Brain microvascular endothelial cell (primary cell): ENCODE measurements at regions not wholly inside any gene's neighbourhood (a gene's known extent, or its start where the extent isn't known, plus 50 kb on each side); places are given as distances from the start of the nearest gene placed in this dataset.

Source experiments
- DNase-seq: peaks from one replicate; pipeline ENCODE4 v3.0.0-alpha.2; 2020
- H3K27ac ChIP-seq: fragments of 250-450 bp; sonication (Bioruptor Pico); 2 replicates; pipeline ENCODE4 v1.5.1; 2020; ENCODE audit warnings: mild to moderate bottlenecking, moderate library complexity
- H3K27me3 ChIP-seq: fragments of 250-450 bp; sonication (Bioruptor Pico); replicated peaks from 2 replicates; pipeline ENCODE4 v1.5.1; 2020; ENCODE audit warnings: mild to moderate bottlenecking
- H3K36me3 ChIP-seq: fragments of 250-450 bp; sonication (Bioruptor Pico); replicated peaks from 2 replicates; pipeline ENCODE4 v1.5.1; 2020; ENCODE audit warnings: mild to moderate bottlenecking
- H3K4me3 ChIP-seq: 2 replicates; pipeline ENCODE4 v1.5.1; 2011; ENCODE audit warnings: low read depth, mild to moderate bottlenecking, control low read depth, low read length, moderate library complexity
- in situ Hi-C: cut with HindIII; loops from 2 replicates; pipeline ENCODE4 v1.10.0; 2017; ENCODE audit warnings: low sequenced_read_pairs, low pct_ligation_motif_present
- TF ChIP-seq, protein P1 (sequence below): IDR thresholded peaks from 2 replicates; pipeline ENCODE4 v1.5.1; 2011; ENCODE audit warnings: low read depth, mild to moderate bottlenecking, moderate library complexity, low read length, control low read depth, inconsistent platforms; ENCODE audit errors: missing control alignments

DNA sequence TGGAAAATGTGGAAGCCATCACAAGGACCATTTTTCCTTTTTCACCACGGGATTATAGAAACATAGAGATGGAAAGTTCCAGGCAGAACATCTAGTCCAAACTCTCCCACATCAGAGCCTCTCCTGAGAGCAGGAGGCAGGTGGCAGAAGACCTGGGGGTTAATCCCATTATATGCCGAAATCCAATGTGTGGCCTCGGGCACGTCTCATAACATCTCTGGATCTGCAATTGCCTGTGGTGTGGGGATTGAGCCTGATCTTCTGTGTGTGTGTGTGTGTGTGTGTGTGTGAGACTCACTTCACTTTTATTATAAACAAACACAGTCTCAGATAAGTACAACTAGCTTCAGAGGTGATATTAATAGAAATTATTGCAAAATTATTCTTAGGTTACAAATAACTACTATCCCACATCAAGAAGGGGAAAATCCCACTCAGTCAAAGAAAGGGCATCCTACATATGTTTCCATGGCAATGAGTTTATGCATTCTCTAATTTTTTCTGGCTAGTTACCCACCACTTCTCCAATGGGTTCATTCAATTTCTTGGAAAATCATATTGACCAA is 199.1 kb downstream of the FOXL1 start:
- no peaks in the 10 kb centered on the region for H3K27me3 ChIP-seq
- H3K27ac ChIP-seq, result no peak overlapping the region
- no peak overlapping the region for H3K4me3 ChIP-seq
- no peak for DNase-seq
- TF ChIP-seq, protein P1, sequence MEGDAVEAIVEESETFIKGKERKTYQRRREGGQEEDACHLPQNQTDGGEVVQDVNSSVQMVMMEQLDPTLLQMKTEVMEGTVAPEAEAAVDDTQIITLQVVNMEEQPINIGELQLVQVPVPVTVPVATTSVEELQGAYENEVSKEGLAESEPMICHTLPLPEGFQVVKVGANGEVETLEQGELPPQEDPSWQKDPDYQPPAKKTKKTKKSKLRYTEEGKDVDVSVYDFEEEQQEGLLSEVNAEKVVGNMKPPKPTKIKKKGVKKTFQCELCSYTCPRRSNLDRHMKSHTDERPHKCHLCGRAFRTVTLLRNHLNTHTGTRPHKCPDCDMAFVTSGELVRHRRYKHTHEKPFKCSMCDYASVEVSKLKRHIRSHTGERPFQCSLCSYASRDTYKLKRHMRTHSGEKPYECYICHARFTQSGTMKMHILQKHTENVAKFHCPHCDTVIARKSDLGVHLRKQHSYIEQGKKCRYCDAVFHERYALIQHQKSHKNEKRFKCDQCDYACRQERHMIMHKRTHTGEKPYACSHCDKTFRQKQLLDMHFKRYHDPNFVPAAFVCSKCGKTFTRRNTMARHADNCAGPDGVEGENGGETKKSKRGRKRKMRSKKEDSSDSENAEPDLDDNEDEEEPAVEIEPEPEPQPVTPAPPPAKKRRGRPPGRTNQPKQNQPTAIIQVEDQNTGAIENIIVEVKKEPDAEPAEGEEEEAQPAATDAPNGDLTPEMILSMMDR, result no peak
- in situ Hi-C loops, result no loop called here
- no peaks in the 10 kb centered on the region for H3K36me3 ChIP-seq

DNA sequence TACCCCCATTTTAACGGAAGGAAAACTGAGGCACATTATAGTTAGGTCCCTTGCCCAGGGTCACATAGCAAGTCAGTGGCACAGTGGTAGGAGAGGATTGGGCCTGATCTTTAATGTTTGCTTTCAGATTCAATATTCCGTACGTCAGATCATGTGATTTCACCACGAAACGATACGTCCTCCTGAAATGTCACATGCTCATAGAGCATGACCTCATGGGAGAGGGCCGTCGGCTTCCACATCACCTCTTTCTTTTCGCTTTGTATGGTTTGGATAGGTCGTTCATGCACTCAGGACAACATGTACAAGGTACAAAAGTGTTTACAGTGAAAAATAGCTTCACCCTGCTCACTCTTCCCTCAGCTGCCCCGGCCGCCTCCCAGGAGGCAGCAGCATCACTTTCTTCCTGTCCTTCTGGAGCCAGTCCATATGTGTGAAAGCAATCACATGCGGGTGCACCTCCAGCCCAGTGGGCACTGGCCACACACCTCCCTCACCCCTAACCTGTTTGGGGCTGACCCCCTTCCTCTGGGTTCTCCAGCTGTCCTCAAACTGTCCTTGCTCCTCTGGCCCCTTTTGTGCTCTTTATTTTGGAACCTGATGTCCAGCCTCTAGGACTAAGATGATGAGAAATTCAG is 199.9 kb downstream of the FOXL1 start:
- TF ChIP-seq, protein P1, result no peak
- no peak for DNase-seq
- Histone ChIP-seq H3K4me3 (no peak overlapping the region), H3K36me3 (no peaks in the 10 kb centered on the region), H3K27me3 (no peaks in the 10 kb centered on the region), H3K27ac (no peak overlapping the region)
- in situ Hi-C loops, result no loop called here

DNA sequence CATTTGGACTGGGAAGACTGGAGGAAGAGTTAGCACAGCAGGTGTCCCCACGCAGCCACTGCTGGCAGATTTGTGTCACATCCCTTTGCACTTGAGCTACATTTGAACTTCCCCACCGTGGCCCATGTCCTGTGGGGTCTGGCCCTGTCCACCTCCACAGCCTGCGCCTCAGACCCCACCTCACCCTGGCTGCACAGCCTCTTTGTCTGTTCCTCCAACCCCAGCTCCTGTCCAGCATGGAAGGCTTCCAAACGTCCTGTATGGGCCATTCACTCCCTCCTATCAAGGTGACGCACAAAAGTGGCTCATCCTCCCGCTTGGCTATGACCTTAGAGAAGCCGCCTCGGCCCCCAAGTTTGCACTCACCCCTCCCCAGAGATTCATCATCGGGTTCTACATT is 200.6 kb downstream of the FOXL1 start:
- in situ Hi-C loops, result no loop called here
- H3K36me3 ChIP-seq, result no peaks in the 10 kb centered on the region
- no peak overlapping the region for H3K27ac ChIP-seq
- TF ChIP-seq, protein P1, result no peak
- no peaks in the 10 kb centered on the region for H3K27me3 ChIP-seq
- H3K4me3 ChIP-seq, result no peak overlapping the region
- DNase-seq, result no peak

DNA sequence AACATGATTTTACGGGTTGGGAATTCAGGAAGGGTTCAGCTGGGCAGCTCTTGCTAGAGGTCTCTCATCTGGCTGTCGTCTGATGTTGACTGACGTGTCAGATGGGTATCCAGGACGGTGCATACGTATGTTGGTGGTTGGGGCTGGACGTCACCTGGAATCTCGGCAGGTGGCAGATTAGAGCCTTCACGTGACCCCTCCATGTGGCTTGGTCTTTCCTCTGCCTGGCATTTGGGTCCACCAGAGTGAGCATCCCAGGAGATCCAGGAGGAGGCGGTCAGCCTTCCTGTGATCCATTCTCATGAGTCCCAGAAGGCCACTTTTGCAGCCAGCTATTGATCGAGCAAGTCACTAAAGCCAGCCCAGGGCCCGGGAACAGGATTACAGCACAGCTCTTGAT is 202.7 kb downstream of the FOXL1 start:
- TF ChIP-seq, protein P1, result no peak
- Histone ChIP-seq H3K4me3 (no peak overlapping the region), H3K27ac (no peak overlapping the region), H3K36me3 (no peaks in the 10 kb centered on the region), H3K27me3 (no peaks in the 10 kb centered on the region)
- in situ Hi-C loops, result no loop called here
- no peak for DNase-seq

DNA sequence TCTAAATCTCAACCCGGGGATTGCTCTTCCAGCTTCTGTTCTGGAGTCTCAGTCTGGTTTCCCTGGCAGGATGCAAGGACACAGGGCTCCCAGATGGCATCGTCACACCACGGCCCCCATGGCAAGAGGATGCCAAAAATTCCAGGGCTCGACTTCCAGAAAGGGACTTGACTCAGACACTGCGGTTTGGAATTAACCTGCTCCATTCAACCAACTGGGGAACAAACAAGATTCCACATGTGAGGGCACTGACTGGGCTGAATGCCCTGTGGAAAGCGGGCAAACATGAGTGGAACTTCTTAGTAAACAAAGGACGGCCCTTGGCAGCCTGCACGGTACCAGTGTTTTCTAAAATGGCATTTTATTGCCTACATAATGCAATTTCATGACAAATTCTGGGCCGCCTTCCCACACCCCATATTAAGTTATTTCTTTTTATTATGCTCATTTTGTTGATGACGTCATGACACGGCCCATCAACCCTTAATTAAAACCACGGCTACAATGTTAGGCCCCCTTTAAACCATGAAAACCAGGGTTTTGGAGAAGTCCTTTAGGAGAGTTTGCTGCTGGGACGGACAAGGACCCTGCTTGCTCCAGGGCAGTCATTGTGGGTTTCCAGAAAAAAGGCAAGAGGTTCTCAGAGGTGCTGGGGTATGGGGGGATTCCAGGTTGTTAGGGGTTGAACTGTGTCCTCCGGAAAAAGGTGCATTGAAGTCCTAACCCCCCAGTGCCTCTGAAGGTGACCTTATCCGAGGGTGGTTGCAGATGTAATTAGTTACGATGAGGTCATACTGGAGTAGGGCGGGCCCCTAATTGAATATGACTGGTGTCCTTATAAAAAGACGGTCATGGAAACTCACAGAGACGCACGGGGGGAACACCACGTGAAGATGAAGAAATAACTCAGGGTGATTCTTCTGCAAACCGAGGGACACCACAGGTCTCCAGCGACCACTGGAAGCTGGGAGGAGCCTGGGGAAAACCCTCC is 205.6 kb downstream of the FOXL1 start:
- TF ChIP-seq, protein P1, result no peak
- H3K27me3 ChIP-seq, result no peaks in the 10 kb centered on the region
- H3K36me3 ChIP-seq, result no peaks in the 10 kb centered on the region
- no peak overlapping the region for H3K27ac ChIP-seq
- H3K4me3 ChIP-seq, result no peak overlapping the region
- in situ Hi-C loops, result no loop called here
- no peak for DNase-seq
